ENCODE measurements at regions not wholly inside any gene's neighbourhood (a gene's known extent, or its start where the extent isn't known, plus 50 kb on each side); places are given as distances from the start of the nearest gene placed in this dataset.
A peak's percentile ranks its signal among the peaks of the same experiment; 100 is the strongest.

DNA sequence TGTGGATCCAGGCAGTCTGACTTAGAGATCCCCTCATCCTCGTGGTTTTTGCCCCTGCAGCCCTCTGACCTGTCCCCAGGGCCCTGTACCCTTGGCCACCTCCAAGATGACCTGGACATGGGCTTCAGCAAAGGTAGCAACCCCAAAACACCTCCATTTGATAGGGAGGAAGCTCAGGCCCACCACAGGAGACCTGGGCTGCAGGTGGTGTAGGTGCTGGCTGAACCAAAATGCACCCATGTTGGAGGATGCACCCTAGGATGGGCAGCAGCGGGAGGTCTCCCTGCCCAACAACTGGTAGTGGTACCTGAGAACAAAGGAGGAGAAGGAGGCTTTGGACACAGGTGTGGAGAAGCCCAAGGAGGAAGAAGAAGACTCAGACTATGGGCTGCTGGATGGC is 188.7 kb downstream of the ZNF716 start:
- WGBS, 2 donors (ENCODE audit: extremely low coverage in 2 of 2, insufficient read length in 2 of 2, insufficient replicate concordance in 1 of 2) = no CpG with 5 or more reads among the region's 2 CpGs
- H2AFZ ChIP-seq (ENCODE audit: low read length) = no peak overlapping the region
- no peak overlapping the region for H3K27ac ChIP-seq (replicated peaks; ENCODE audit: low read length)
- no peak overlapping the region for H2BK15ac ChIP-seq (ENCODE audit: low read length)
- H3K18ac ChIP-seq (ENCODE audit: low read length) = no peak overlapping the region
- no peak overlapping the region for H3K23ac ChIP-seq (ENCODE audit: low read depth, low read length, poor library complexity)
- no peaks in the 10 kb centered on the region for H3K79me1 ChIP-seq (ENCODE audit: low read depth, low read length)
- no peak overlapping the region for H3K4ac ChIP-seq (ENCODE audit: low read length)
- H3K27me3 ChIP-seq (ENCODE audit: control insufficient read depth in 3 of 3, insufficient read depth in 3 of 3, low read depth in 1 of 3, low read length in 3 of 3) = no peaks in the 10 kb centered on the region
- no peak overlapping the region for H3K4me2 ChIP-seq (ENCODE audit: insufficient read depth, low read length, poor library complexity, severe bottlenecking)
- DNase-seq (ENCODE audit: low spot score) = no peak
- H4K8ac ChIP-seq (ENCODE audit: low read depth, low read length) = no peak overlapping the region
- no peaks in the 10 kb centered on the region for H3K36me3 ChIP-seq (replicated peaks in 1 of 2; ENCODE audit: control insufficient read depth in 2 of 2, insufficient read depth in 2 of 2, low read length in 2 of 2)
- H4K91ac ChIP-seq (ENCODE audit: low read depth, low read length, poor library complexity) = no peak overlapping the region
- no peak overlapping the region for H3K4me3 ChIP-seq (ENCODE audit: low read length in 2 of 2)
- H3K14ac ChIP-seq (ENCODE audit: low read length) = no peak overlapping the region
- peaks cover 0 to 10% of the 10 kb centered on the region in 2 donors for H3K9me3 ChIP-seq (replicated peaks in 1 of 2; ENCODE audit: control insufficient read depth in 2 of 2, insufficient read depth in 1 of 2, low read depth in 1 of 2, low read length in 2 of 2)
- no peak overlapping the region for H2BK5ac ChIP-seq (ENCODE audit: low read length)
- no peak overlapping the region for H2AK5ac ChIP-seq (ENCODE audit: low read depth, low read length)
- H2BK120ac ChIP-seq (ENCODE audit: low read depth, low read length) = no peak overlapping the region
- H3K4me1 ChIP-seq (ENCODE audit: control insufficient read depth in 2 of 2, insufficient read depth in 1 of 2, low read depth in 1 of 2, low read length in 2 of 2) = no peaks in the 10 kb centered on the region
- no peak overlapping the region for H2BK12ac ChIP-seq (ENCODE audit: low read length)
- H3K9ac ChIP-seq (ENCODE audit: low read depth, low read length, poor library complexity) = no peak overlapping the region

DNA sequence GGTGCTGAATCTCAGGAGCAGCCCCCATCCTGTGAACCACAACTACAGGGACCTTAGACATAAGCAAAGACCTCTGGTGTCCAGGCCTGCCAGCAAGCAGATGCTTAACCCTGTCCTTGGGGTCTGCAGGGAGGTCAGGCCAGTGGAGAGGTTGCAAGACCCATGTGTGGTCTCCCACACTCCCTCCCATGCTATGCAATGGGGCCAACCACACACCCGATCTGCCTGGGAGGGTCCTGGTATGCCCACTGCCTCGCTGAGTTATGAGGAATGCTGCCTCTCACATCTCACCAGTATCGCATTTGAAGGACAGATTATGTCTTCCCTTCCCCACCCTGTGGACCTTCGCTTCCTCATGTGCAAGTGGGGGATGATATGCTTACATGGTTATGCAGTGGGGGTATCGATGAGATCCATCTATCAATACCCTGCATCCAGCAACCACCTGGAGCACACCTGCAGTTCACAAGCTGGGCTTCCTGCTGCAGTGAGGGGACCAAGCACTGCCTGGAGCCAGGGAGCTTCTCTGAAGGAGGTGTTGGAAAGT is 191.6 kb downstream of the ZNF716 start:
- no peaks in the 10 kb centered on the region for H3K27me3 ChIP-seq (ENCODE audit: control insufficient read depth in 3 of 3, insufficient read depth in 3 of 3, low read depth in 1 of 3, low read length in 3 of 3)

DNA sequence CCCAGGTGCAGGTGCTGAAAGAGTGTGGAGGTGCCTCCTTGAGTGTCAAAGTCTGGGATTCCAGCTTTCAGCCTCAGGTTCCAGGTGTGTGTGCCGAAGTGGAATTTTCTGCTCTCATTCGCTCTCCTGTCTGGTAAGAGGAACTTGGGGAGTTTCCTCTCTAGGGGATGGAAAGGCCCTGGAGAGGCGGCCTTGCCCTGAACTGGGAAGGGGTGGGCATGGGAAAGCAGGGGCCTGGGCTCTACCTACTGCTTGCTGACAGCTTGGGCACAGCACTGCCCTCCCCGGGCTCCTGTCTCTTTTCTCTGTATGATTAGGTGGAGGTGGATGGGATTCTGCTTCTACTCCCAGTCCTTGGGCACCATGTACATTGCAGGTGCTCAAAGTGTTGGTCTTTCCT is 192.8 kb downstream of the ZNF716 start:
- Histone ChIP-seq H3K4me2 (ENCODE audit: insufficient read depth, low read length, poor library complexity, severe bottlenecking) (no peak overlapping the region), H4K91ac (ENCODE audit: low read depth, low read length, poor library complexity) (no peak overlapping the region), H2BK12ac (ENCODE audit: low read length) (no peak overlapping the region), H3K79me1 (ENCODE audit: low read depth, low read length) (no peaks in the 10 kb centered on the region), H3K36me3 (replicated peaks in 1 of 2; ENCODE audit: control insufficient read depth in 2 of 2, insufficient read depth in 2 of 2, low read length in 2 of 2) (no peaks in the 10 kb centered on the region), H4K8ac (ENCODE audit: low read depth, low read length) (no peak overlapping the region), H3K14ac (ENCODE audit: low read length) (no peak overlapping the region), H3K9me3 (replicated peaks in 1 of 2; ENCODE audit: control insufficient read depth in 2 of 2, insufficient read depth in 1 of 2, low read depth in 1 of 2, low read length in 2 of 2) (peaks cover 0 to 16% of the 10 kb centered on the region in 2 donors), H3K27me3 (ENCODE audit: control insufficient read depth in 3 of 3, insufficient read depth in 3 of 3, low read depth in 1 of 3, low read length in 3 of 3) (no peaks in the 10 kb centered on the region), H2AFZ (ENCODE audit: low read length) (no peak overlapping the region), H2BK5ac (ENCODE audit: low read length) (no peak overlapping the region), H3K18ac (ENCODE audit: low read length) (no peak overlapping the region), H2AK5ac (ENCODE audit: low read depth, low read length) (no peak overlapping the region), H2BK15ac (ENCODE audit: low read length) (no peak overlapping the region), H3K4me3 (ENCODE audit: low read length in 2 of 2) (no peak overlapping the region), H3K4ac (ENCODE audit: low read length) (no peak overlapping the region), H3K4me1 (ENCODE audit: control insufficient read depth in 2 of 2, insufficient read depth in 1 of 2, low read depth in 1 of 2, low read length in 2 of 2) (no peaks in the 10 kb centered on the region), H3K9ac (ENCODE audit: low read depth, low read length, poor library complexity) (no peak overlapping the region), H3K23ac (ENCODE audit: low read depth, low read length, poor library complexity) (no peak overlapping the region), H3K27ac (replicated peaks; ENCODE audit: low read length) (no peak overlapping the region), H2BK120ac (ENCODE audit: low read depth, low read length) (no peak overlapping the region)
- WGBS, 2 donors (ENCODE audit: extremely low coverage in 2 of 2, insufficient read length in 2 of 2, insufficient replicate concordance in 1 of 2) = no CpG with 5 or more reads among the region's 4 CpGs
- no peak for DNase-seq (ENCODE audit: low spot score)

More for the DNA sequence above, 191.6 kb downstream of the ZNF716 start:
- Histone ChIP-seq H3K18ac (ENCODE audit: low read length) (no peak overlapping the region), H3K9me3 (replicated peaks in 1 of 2; ENCODE audit: control insufficient read depth in 2 of 2, insufficient read depth in 1 of 2, low read depth in 1 of 2, low read length in 2 of 2) (peaks cover 0 to 12% of the 10 kb centered on the region in 2 donors), H2BK120ac (ENCODE audit: low read depth, low read length) (no peak overlapping the region), H2BK5ac (ENCODE audit: low read length) (no peak overlapping the region), H3K4me3 (ENCODE audit: low read length in 2 of 2) (peak overlapping the region in 1 of 2 donors; percentile 68), H3K4me1 (ENCODE audit: control insufficient read depth in 2 of 2, insufficient read depth in 1 of 2, low read depth in 1 of 2, low read length in 2 of 2) (no peaks in the 10 kb centered on the region), H3K9ac (ENCODE audit: low read depth, low read length, poor library complexity) (no peak overlapping the region), H2AFZ (ENCODE audit: low read length) (no peak overlapping the region), H3K36me3 (replicated peaks in 1 of 2; ENCODE audit: control insufficient read depth in 2 of 2, insufficient read depth in 2 of 2, low read length in 2 of 2) (no peaks in the 10 kb centered on the region), H4K91ac (ENCODE audit: low read depth, low read length, poor library complexity) (no peak overlapping the region), H3K27ac (replicated peaks; ENCODE audit: low read length) (no peak overlapping the region), H3K14ac (ENCODE audit: low read length) (no peak overlapping the region), H3K79me1 (ENCODE audit: low read depth, low read length) (no peaks in the 10 kb centered on the region), H3K4me2 (ENCODE audit: insufficient read depth, low read length, poor library complexity, severe bottlenecking) (no peak overlapping the region), H4K8ac (ENCODE audit: low read depth, low read length) (no peak overlapping the region), H2BK15ac (ENCODE audit: low read length) (no peak overlapping the region), H3K4ac (ENCODE audit: low read length) (no peak overlapping the region), H2BK12ac (ENCODE audit: low read length) (no peak overlapping the region), H2AK5ac (ENCODE audit: low read depth, low read length) (no peak overlapping the region), H3K23ac (ENCODE audit: low read depth, low read length, poor library complexity) (no peak overlapping the region)
- no peak for DNase-seq (ENCODE audit: low spot score)
- no CpG with 5 or more reads among the region's 5 CpGs for WGBS, 2 donors (ENCODE audit: extremely low coverage in 2 of 2, insufficient read length in 2 of 2, insufficient replicate concordance in 1 of 2)

DNA sequence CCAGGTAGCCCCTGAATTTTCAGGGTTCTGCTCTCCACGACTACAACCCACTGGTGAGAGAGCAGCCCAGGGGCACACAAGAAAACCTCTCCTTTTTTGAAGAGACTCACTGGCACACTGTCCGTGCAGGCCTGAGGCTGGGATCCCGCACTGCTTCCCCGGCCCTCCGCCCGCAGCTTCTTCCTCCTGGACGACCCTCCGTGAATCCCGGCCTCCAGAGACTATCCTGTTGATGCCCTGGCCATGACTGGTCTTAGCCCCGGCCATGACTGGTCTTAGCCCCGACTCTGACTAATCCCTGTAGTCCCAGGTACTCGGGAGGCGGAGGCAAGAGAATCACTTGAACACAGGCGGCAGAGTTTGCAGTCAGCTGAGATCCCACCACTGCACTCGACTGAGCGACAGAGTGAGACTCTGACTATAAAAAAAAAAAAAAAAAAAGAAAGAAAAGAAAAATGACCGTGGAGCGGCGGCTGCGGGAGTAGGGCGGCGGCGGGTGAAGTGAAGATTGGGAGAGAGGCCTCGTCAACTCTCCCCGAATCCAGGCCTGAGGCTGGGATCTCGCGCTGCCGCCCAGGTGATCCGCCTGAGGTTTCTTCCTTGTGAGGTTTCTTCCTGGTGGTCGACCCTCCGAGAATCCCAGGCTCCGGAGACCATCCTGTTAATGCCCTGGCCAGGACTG is 196.4 kb downstream of the ZNF716 start:
- Histone ChIP-seq H2AK5ac (ENCODE audit: low read depth, low read length) (no peak overlapping the region), H2BK15ac (ENCODE audit: low read length) (no peak overlapping the region), H3K27ac (replicated peaks; ENCODE audit: low read length) (no peak overlapping the region), H4K8ac (ENCODE audit: low read depth, low read length) (no peak overlapping the region), H3K9me3 (replicated peaks in 1 of 2; ENCODE audit: control insufficient read depth in 2 of 2, insufficient read depth in 1 of 2, low read depth in 1 of 2, low read length in 2 of 2) (peaks cover 0 to 26% of the 10 kb centered on the region in 2 donors), H3K4me2 (ENCODE audit: insufficient read depth, low read length, poor library complexity, severe bottlenecking) (no peak overlapping the region), H3K4ac (ENCODE audit: low read length) (no peak overlapping the region), H3K4me3 (ENCODE audit: low read length in 2 of 2) (no peak overlapping the region), H3K4me1 (ENCODE audit: control insufficient read depth in 2 of 2, insufficient read depth in 1 of 2, low read depth in 1 of 2, low read length in 2 of 2) (no peaks in the 10 kb centered on the region), H3K79me1 (ENCODE audit: low read depth, low read length) (no peaks in the 10 kb centered on the region), H3K27me3 (ENCODE audit: control insufficient read depth in 3 of 3, insufficient read depth in 3 of 3, low read depth in 1 of 3, low read length in 3 of 3) (no peaks in the 10 kb centered on the region), H2AFZ (ENCODE audit: low read length) (no peak overlapping the region), H3K18ac (ENCODE audit: low read length) (no peak overlapping the region), H3K14ac (ENCODE audit: low read length) (no peak overlapping the region), H3K23ac (ENCODE audit: low read depth, low read length, poor library complexity) (no peak overlapping the region), H3K36me3 (replicated peaks in 1 of 2; ENCODE audit: control insufficient read depth in 2 of 2, insufficient read depth in 2 of 2, low read length in 2 of 2) (no peaks in the 10 kb centered on the region), H2BK12ac (ENCODE audit: low read length) (no peak overlapping the region), H3K9ac (ENCODE audit: low read depth, low read length, poor library complexity) (no peak overlapping the region), H4K91ac (ENCODE audit: low read depth, low read length, poor library complexity) (no peak overlapping the region), H2BK120ac (ENCODE audit: low read depth, low read length) (no peak overlapping the region), H2BK5ac (ENCODE audit: low read length) (no peak overlapping the region)
- WGBS, 2 donors (ENCODE audit: extremely low coverage in 2 of 2, insufficient read length in 2 of 2, insufficient replicate concordance in 1 of 2) = no CpG with 5 or more reads among the region's 32 CpGs
- DNase-seq (ENCODE audit: low spot score) = no peak
